SK-N-SH (cell line): ENCODE measurements at regions not wholly inside any gene's neighbourhood (a gene's known extent, or its start where the extent isn't known, plus 50 kb on each side); places are given as distances from the start of the nearest gene placed in this dataset.

ENCODE experiments used
- CTCF ChIA-PET: fragments of 300-600, 350-600 bp; formaldehyde crosslinking; extraction: SDS; loops from one replicate; lab custom pipeline; 2021; lab: Yijun Ruan, JAX
- POLR2A ChIA-PET: fragments of 350-600 bp; sonication (Branson Sonifier 250); formaldehyde crosslinking; extraction: SDS; loops from one replicate; lab custom pipeline; 2020; ENCODE audit warnings: antibody characterized with exemption, inconsistent platforms; lab: Yijun Ruan, JAX
- DNase-seq: peaks from one replicate; pipeline ENCODE4 v3.0.0; 2012
- H2AFZ ChIP-seq: fragments of 200-600 bp; sonication (generic); 2 replicates; pipeline ENCODE4 v1.8.1; 2016; ENCODE audit warnings: antibody characterized with exemption, mild to moderate bottlenecking, low read depth
- H3F3A ChIP-seq: fragments of 200-600 bp; sonication (generic); replicated peaks from 2 replicates; pipeline ENCODE3; 2016; ENCODE audit warnings: antibody characterized with exemption, mild to moderate bottlenecking; ENCODE audit not compliant: insufficient read depth
- H3K27ac ChIP-seq, 2 experiments: fragments of 200-500 bp in 1 of 2; fragments of 200-600 bp in 1 of 2; sonication (Bioruptor generic) in 1 of 2; sonication (generic), shearing (Covaris generic) in 1 of 2; 2 replicates each; pipeline versions ENCODE4 v1.5.1 to v1.6.1; 2014 to 2016; ENCODE audit warnings: low read depth in 2 of 2, inconsistent platforms in 1 of 2, low read length in 1 of 2, mild to moderate bottlenecking in 1 of 2, mixed read lengths in 1 of 2
- H3K27me3 ChIP-seq: fragments of 200-600 bp; sonication (generic), shearing (Covaris generic); 2 replicates; pipeline ENCODE4 v1.6.1; 2016; ENCODE audit warnings: mixed run types; ENCODE audit not compliant: insufficient read depth
- H3K36me3 ChIP-seq, 2 experiments: fragments of 200-500 bp in 1 of 2; fragments of 200-600 bp in 1 of 2; sonication (Bioruptor generic) in 1 of 2; sonication (generic) in 1 of 2; replicated peaks in 1 of 2; 2 replicates each; pipeline versions ENCODE3 to v1.5.1; 2014 to 2016; ENCODE audit warnings: low read length in 1 of 2, mild to moderate bottlenecking in 1 of 2; ENCODE audit not compliant: insufficient read depth in 2 of 2, control insufficient read depth in 1 of 2
- H3K4me1 ChIP-seq, 2 experiments: fragments of 200-500 bp in 1 of 2; fragments of 200-600 bp in 1 of 2; sonication (Bioruptor generic) in 1 of 2; sonication (generic), shearing (Covaris generic) in 1 of 2; 2 replicates each; pipeline versions ENCODE4 v1.5.1 to v1.6.1; 2014 to 2016; ENCODE audit warnings: low read depth in 1 of 2, low read length in 1 of 2, mixed run types in 1 of 2; ENCODE audit not compliant: insufficient read depth in 2 of 2, control insufficient read depth in 1 of 2
- H3K4me2 ChIP-seq: fragments of 200-600 bp; sonication (generic), shearing (Covaris generic); 2 replicates; pipeline ENCODE4 v1.6.1; 2017; ENCODE audit warnings: mixed run types
- H3K4me3 ChIP-seq, 2 experiments: fragments of 200-500 bp in 1 of 2; fragments of 200-600 bp in 1 of 2; sonication (Bioruptor generic) in 1 of 2; sonication (generic), shearing (Covaris generic) in 1 of 2; 2 replicates each; pipeline versions ENCODE4 v1.5.1 to v1.8.1; 2014 to 2016; ENCODE audit warnings: low read depth in 2 of 2, inconsistent platforms in 1 of 2, low read length in 1 of 2, mild to moderate bottlenecking in 1 of 2, mixed read lengths in 1 of 2, moderate library complexity in 1 of 2
- H3K79me2 ChIP-seq: fragments of 200-600 bp; sonication (generic); 2 replicates; pipeline ENCODE4 v1.8.1; 2017; ENCODE audit warnings: mild to moderate bottlenecking; ENCODE audit not compliant: insufficient read depth
- H3K9ac ChIP-seq: fragments of 200-600 bp; sonication (generic); 2 replicates; pipeline ENCODE4 v1.6.1; 2017; ENCODE audit warnings: mixed run types
- H3K9me2 ChIP-seq: fragments of 200-600 bp; sonication (generic); 2 replicates; pipeline ENCODE4 v1.6.1; 2017; ENCODE audit warnings: mixed run types
- H3K9me3 ChIP-seq: fragments of 200-600 bp; sonication (generic); 2 replicates; pipeline ENCODE4 v1.6.1; 2017; ENCODE audit warnings: mixed run types, mild to moderate bottlenecking, moderate library complexity
- H4K20me1 ChIP-seq: fragments of 200-600 bp; sonication (generic); 2 replicates; pipeline ENCODE4 v1.6.1; 2017; ENCODE audit warnings: mild to moderate bottlenecking, mixed run types; ENCODE audit not compliant: insufficient read depth
- CHD2 ChIP-seq: fragments of 150-350 bp; IDR thresholded peaks from 2 replicates; pipeline ENCODE4 v1.6.1; 2018; ENCODE audit warnings: low read length; ENCODE audit not compliant: partially characterized antibody
- ELF1 ChIP-seq: IDR thresholded peaks from 2 replicates; pipeline ENCODE4 v1.4.0; 2012
- EZH2phosphoT487 ChIP-seq: fragments of 200-600 bp; sonication (generic); IDR thresholded peaks from 2 replicates; pipeline ENCODE4 v1.6.1; 2017; ENCODE audit warnings: low read depth, mixed run types, mild to moderate bottlenecking, antibody characterized with exemption, moderate library complexity, borderline replicate concordance
- FOSL2 ChIP-seq: IDR thresholded peaks from 2 replicates; pipeline ENCODE4 v1.4.0; 2012; ENCODE audit warnings: low read depth, mild to moderate bottlenecking, moderate library complexity, borderline replicate concordance
- GATA2 ChIP-seq: sonication (generic); formaldehyde crosslinking; IDR thresholded peaks from 2 replicates; pipeline ENCODE4 v1.5.0; 2020; ENCODE audit warnings: mild to moderate bottlenecking, missing genetic modification reagents
- MAX ChIP-seq: IDR thresholded peaks from 2 replicates; pipeline ENCODE4 v1.4.0; 2012; ENCODE audit warnings: low read depth
- MXI1 ChIP-seq: IDR thresholded peaks from 2 replicates; pipeline ENCODE4 v1.6.1; 2012; ENCODE audit warnings: mild to moderate bottlenecking, low read depth, low read length, improper control_type of control experiment
- NFIC ChIP-seq: IDR thresholded peaks from 2 replicates; pipeline ENCODE4 v1.4.0; 2012; ENCODE audit warnings: borderline replicate concordance
- NRF1 ChIP-seq: IDR thresholded peaks from 2 replicates; pipeline ENCODE4 v1.6.1; 2012; ENCODE audit warnings: low read depth, mild to moderate bottlenecking, low read length
- POLR2AphosphoS5 ChIP-seq: IDR thresholded peaks from 2 replicates; pipeline ENCODE4 v1.6.1; 2012; ENCODE audit warnings: low read depth, low read length
- RCOR1 ChIP-seq: fragments of 150-350 bp; IDR thresholded peaks from 2 replicates; pipeline ENCODE4 v1.6.1; 2017; ENCODE audit warnings: antibody characterized with exemption, low read length
- REST ChIP-seq: IDR thresholded peaks from 2 replicates; pipeline ENCODE4 v1.6.1; 2012; ENCODE audit warnings: mild to moderate bottlenecking, low read depth, low read length, moderate library complexity
- RXRA ChIP-seq: IDR thresholded peaks from 2 replicates; pipeline ENCODE4 v1.4.0; 2012; ENCODE audit warnings: low read depth, mild to moderate bottlenecking, borderline replicate concordance
- SIN3A ChIP-seq: IDR thresholded peaks from 2 replicates; pipeline ENCODE4 v1.6.1; 2012; ENCODE audit warnings: low read depth, mild to moderate bottlenecking, low read length, moderate library complexity, borderline replicate concordance
- TAF1 ChIP-seq: IDR thresholded peaks from 2 replicates; pipeline ENCODE4 v1.6.1; 2012; ENCODE audit warnings: low read depth, mild to moderate bottlenecking, low read length, moderate library complexity, borderline replicate concordance
- TCF12 ChIP-seq: IDR thresholded peaks from 2 replicates; pipeline ENCODE4 v1.4.0; 2012
- TEAD4 ChIP-seq: IDR thresholded peaks from 2 replicates; pipeline ENCODE4 v1.4.0; 2012; ENCODE audit warnings: mild to moderate bottlenecking, borderline replicate concordance; ENCODE audit not compliant: insufficient read depth
- USF1 ChIP-seq: IDR thresholded peaks from 2 replicates; pipeline ENCODE4 v1.4.0; 2012; ENCODE audit warnings: low read depth, borderline replicate concordance
- ZBTB33 ChIP-seq: IDR thresholded peaks from 2 replicates; pipeline ENCODE4 v1.4.0; 2012; ENCODE audit warnings: low read depth, borderline replicate concordance
- WGBS: methylation state at CpG from one replicate; pipeline ENCODE4 v1.1.6; 2017; ENCODE audit warnings: low lambda C conversion rate; 5-methylcytosine and 5-hydroxymethylcytosine counted together

- TF ChIP-seq MXI1 (no peak), CHD2 (no peak), MAX (no peak), FOSL2 (no peak), USF1 (no peak)
- TF ChIP-seq, all 33 proteins: peak for 0
Observed at GRCh38 chr2:122446761-122447160, 691.3 kb downstream of the TSN start (continued).

GRCh38 chr2:122447237-122447636, 691.8 kb downstream of the TSN start:
- H3K36me3 ChIP-seq = no peaks in the 10 kb centered on the region
- H2AFZ ChIP-seq = no peak overlapping the region
- no peak for TF ChIP-seq CHD2
- no peak for TF ChIP-seq ZBTB33
- TF ChIP-seq TCF12 = no peak
- TF ChIP-seq SIN3A = no peak
- no peak for TF ChIP-seq NFIC
- TF ChIP-seq EZH2phosphoT487 = no peak
- TF ChIP-seq MXI1 = no peak
- no peak for TF ChIP-seq TEAD4
- no peak for TF ChIP-seq POLR2AphosphoS5
- TF ChIP-seq ELF1 = no peak
- TF ChIP-seq RXRA = no peak
- TF ChIP-seq NRF1 = no peak
- TF ChIP-seq REST = no peak
- no peak for TF ChIP-seq RCOR1
- no peak for TF ChIP-seq GATA2 (CRISPR knock-in tag)
- no peak for TF ChIP-seq TAF1
- TF ChIP-seq, all 33 proteins: peak for 0
- WGBS = 36% methylated on average over 2 of the region's 2 CpGs
- no peaks in the 10 kb centered on the region for H3K9me3 ChIP-seq
- no peaks in the 10 kb centered on the region for H3K79me2 ChIP-seq
- no peaks in the 10 kb centered on the region for H3K9me2 ChIP-seq
- no peaks in the 10 kb centered on the region for H3K4me1 ChIP-seq
- ChIA-PET CTCF (no interaction called here), POLR2A (no interaction called here)
- no peaks in the 10 kb centered on the region for H4K20me1 ChIP-seq
- DNase-seq = no peak
- no peak overlapping the region for H3K27ac ChIP-seq
- no peaks in the 10 kb centered on the region for H3F3A ChIP-seq
- no peak overlapping the region for H3K4me3 ChIP-seq
- H3K27me3 ChIP-seq = no peaks in the 10 kb centered on the region
- no peak overlapping the region for H3K9ac ChIP-seq
- no peak overlapping the region for H3K4me2 ChIP-seq
